Brain microvascular endothelial cell (primary cell): ENCODE measurements at regions not wholly inside any gene's neighbourhood (a gene's known extent, or its start where the extent isn't known, plus 50 kb on each side); places are given as distances from the start of the nearest gene placed in this dataset.

Source experiments
- DNase-seq: peaks from one replicate; pipeline ENCODE4 v3.0.0-alpha.2; 2020
- H3K27ac ChIP-seq: fragments of 250-450 bp; sonication (Bioruptor Pico); 2 replicates; pipeline ENCODE4 v1.5.1; 2020; ENCODE audit warnings: mild to moderate bottlenecking, moderate library complexity
- H3K27me3 ChIP-seq: fragments of 250-450 bp; sonication (Bioruptor Pico); replicated peaks from 2 replicates; pipeline ENCODE4 v1.5.1; 2020; ENCODE audit warnings: mild to moderate bottlenecking
- H3K36me3 ChIP-seq: fragments of 250-450 bp; sonication (Bioruptor Pico); replicated peaks from 2 replicates; pipeline ENCODE4 v1.5.1; 2020; ENCODE audit warnings: mild to moderate bottlenecking
- H3K4me3 ChIP-seq: 2 replicates; pipeline ENCODE4 v1.5.1; 2011; ENCODE audit warnings: low read depth, mild to moderate bottlenecking, control low read depth, low read length, moderate library complexity
- CTCF ChIP-seq: IDR thresholded peaks from 2 replicates; pipeline ENCODE4 v1.5.1; 2011; ENCODE audit warnings: low read depth, mild to moderate bottlenecking, moderate library complexity, low read length, control low read depth, inconsistent platforms; ENCODE audit errors: missing control alignments
- in situ Hi-C: cut with HindIII; loops from 2 replicates; pipeline ENCODE4 v1.10.0; 2017; ENCODE audit warnings: low sequenced_read_pairs, low pct_ligation_motif_present

GRCh38 chr9:115997923-115998322, 155.7 kb upstream of the PAPPA start:
- H3K36me3 ChIP-seq, result no peaks in the 10 kb centered on the region
- in situ Hi-C loops, result loop anchor here (25.0 kb wide), 1 partner anchor 111 kb away; no protein-coding TSS in a partner anchor
- H3K4me3 ChIP-seq, result no peak overlapping the region
- DNase-seq, result peak; percentile 81
- no peaks in the 10 kb centered on the region for H3K27me3 ChIP-seq
- no peak for TF ChIP-seq CTCF
- peak overlapping the region; percentile 82 for H3K27ac ChIP-seq

GRCh38 chr9:115998666-115999065, 154.9 kb upstream of the PAPPA start:
- no peaks in the 10 kb centered on the region for H3K36me3 ChIP-seq
- peak overlapping the region; percentile 82 for H3K27ac ChIP-seq
- no peak overlapping the region for H3K4me3 ChIP-seq
- DNase-seq, result no peak
- no peaks in the 10 kb centered on the region for H3K27me3 ChIP-seq
- TF ChIP-seq CTCF, result no peak
- in situ Hi-C loops, result loop anchor here (25.0 kb wide), 1 partner anchor 111 kb away; no protein-coding TSS in a partner anchor

- Histone ChIP-seq H3K27ac (peak overlapping the region; percentile 9), H3K4me3 (no peak overlapping the region), H3K27me3 (no peaks in the 10 kb centered on the region), H3K36me3 (no peaks in the 10 kb centered on the region)
- TF ChIP-seq CTCF, result no peak
- no peak for DNase-seq
- in situ Hi-C loops, result loop anchor here (25.0 kb wide), 1 partner anchor 112 kb away; no protein-coding TSS in a partner anchor
Measured at GRCh38 chr9:115999498-115999897, 154.1 kb upstream of the PAPPA start.

GRCh38 chr9:116000748-116001329, 152.8 kb upstream of the PAPPA start:
- TF ChIP-seq CTCF, result peak; percentile 68
- no peaks in the 10 kb centered on the region for H3K27me3 ChIP-seq
- DNase-seq, result no peak
- H3K27ac ChIP-seq, result no peak overlapping the region
- H3K36me3 ChIP-seq, result no peaks in the 10 kb centered on the region
- no peak overlapping the region for H3K4me3 ChIP-seq
- in situ Hi-C loops, result no loop called here

- no peak for TF ChIP-seq CTCF
- no peak for DNase-seq
Measured at GRCh38 chr9:116002181-116002580, 151.4 kb upstream of the PAPPA start.

GRCh38 chr9:116002624-116003023, 151.0 kb upstream of the PAPPA start:
- no peak overlapping the region for H3K27ac ChIP-seq
- TF ChIP-seq CTCF, result no peak
- H3K4me3 ChIP-seq, result no peak overlapping the region
- in situ Hi-C loops, result no loop called here
- no peaks in the 10 kb centered on the region for H3K27me3 ChIP-seq
- no peaks in the 10 kb centered on the region for H3K36me3 ChIP-seq
- DNase-seq, result no peak

More at GRCh38 chr9:116002181-116002580, 151.4 kb upstream of the PAPPA start:
- Histone ChIP-seq H3K27ac (no peak overlapping the region), H3K4me3 (no peak overlapping the region), H3K27me3 (no peaks in the 10 kb centered on the region), H3K36me3 (no peaks in the 10 kb centered on the region)
- in situ Hi-C loops, result no loop called here
